HL-60 (cell line): ENCODE measurements at regions not wholly inside any gene's neighbourhood (a gene's known extent, or its start where the extent isn't known, plus 50 kb on each side); places are given as distances from the start of the nearest gene placed in this dataset.

ENCODE experiments used
- DNase-seq, 2 experiments: peaks; one replicate each; pipeline ENCODE4 v3.0.0-alpha.2; 2010 to 2020; ENCODE audit warnings: low read depth in 1 of 2, low spot score in 1 of 2
- H3K27ac ChIP-seq: fragments of 250-450 bp; sonication (Bioruptor Pico); replicated peaks from 2 replicates; pipeline ENCODE4 v1.5.1; 2020; ENCODE audit warnings: mild to moderate bottlenecking, moderate library complexity
- H3K27me3 ChIP-seq: fragments of 250-450 bp; sonication (Bioruptor Pico); 2 replicates; pipeline ENCODE4 v1.5.1; 2021; ENCODE audit warnings: mild to moderate bottlenecking, moderate library complexity; ENCODE audit not compliant: insufficient read depth, poor library complexity, severe bottlenecking
- H3K4me3 ChIP-seq: replicated peaks from 2 replicates; pipeline ENCODE4 v1.5.1; 2011; ENCODE audit warnings: mild to moderate bottlenecking, control low read depth, low read length; ENCODE audit not compliant: insufficient read depth
- GABPA ChIP-seq: IDR thresholded peaks from 2 replicates; pipeline ENCODE4 v1.6.1; 2012; ENCODE audit warnings: low read depth
- POLR2AphosphoS5 ChIP-seq: IDR thresholded peaks from 2 replicates; pipeline ENCODE4 v1.6.1; 2012; ENCODE audit warnings: low read depth
- SPI1 ChIP-seq: IDR thresholded peaks from 2 replicates; pipeline ENCODE4 v1.6.1; 2012; ENCODE audit warnings: low read depth, mild to moderate bottlenecking, borderline replicate concordance
- TF ChIP-seq, protein P1 (sequence below): IDR thresholded peaks from 2 replicates; pipeline ENCODE4 v1.6.1; 2012; ENCODE audit warnings: low read depth; ENCODE audit not compliant: insufficient replicate concordance
- TF ChIP-seq, protein P2 (sequence below): IDR thresholded peaks from one replicate; pipeline ENCODE4 v1.5.1; 2011; ENCODE audit warnings: low read length, control low read depth, inconsistent platforms; ENCODE audit not compliant: insufficient read depth

DNA sequence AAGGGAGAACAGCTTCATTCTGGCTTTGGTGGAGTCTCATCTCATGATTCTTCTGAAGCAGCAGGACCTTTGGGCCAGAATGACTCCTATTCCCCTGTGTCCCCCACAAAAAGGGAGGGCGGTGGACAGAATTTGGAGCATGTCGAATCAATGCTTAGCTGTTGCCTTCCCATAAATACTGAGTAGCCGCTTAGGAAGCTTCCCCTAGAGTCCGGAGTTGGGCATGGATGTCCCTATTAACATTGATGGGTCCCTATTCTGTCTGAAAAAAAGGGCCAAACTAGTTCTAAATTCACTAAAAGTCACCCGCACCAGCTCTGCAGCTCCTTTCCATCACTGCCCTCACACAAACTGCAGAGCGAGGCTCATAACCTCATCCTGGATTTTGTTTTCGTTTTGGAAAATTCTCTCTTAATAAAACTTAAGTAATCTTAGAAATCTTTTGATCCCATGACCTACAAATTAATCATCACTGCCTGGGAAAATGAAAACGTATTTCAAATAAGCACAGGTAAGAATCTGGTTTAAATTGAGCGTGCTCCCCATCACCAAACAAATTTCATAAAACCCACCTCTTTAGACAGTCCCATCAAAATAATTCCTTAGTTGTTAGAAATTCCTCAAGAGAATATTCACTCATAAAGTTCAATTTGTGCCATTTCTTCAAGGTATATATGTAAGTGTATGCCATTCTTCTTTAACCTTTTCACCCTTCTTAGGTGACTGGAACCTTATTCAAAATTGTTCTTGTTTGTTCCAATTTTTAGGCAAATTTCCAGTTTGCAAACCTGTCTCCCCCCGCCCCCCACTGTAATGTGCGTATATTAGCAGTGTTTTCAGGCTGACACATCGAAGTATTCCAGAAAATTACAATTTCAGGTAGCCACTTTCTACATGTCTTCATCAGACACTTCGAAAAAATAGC, 53.3 kb upstream of the NKAP start:
- DNase-seq, result no peak

DNA sequence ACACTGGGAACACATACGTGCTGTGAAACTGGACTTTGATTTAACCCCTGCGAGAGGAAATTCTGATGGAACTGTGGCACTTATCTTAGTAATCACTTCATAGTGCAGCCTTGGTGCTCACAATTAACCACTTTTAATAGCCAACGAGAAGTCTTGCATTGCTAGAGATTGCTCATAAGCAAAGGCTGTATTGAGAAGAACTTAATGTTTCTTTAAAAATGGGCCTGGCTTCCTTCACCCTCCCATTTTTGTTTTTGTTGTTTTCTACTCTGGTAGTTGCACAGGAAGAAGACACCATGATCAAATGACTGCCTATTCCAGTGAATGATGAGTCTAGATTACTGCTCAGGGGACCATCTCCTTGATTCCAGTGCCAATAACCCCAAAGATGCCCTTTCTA, 52.5 kb upstream of the NKAP start:
- H3K27me3 ChIP-seq, result peaks cover 55% of the 10 kb centered on the region
- H3K4me3 ChIP-seq, result no peak overlapping the region
- TF ChIP-seq SPI1 (no peak), GABPA (no peak), POLR2AphosphoS5 (no peak)
- TF ChIP-seq, protein P1, sequence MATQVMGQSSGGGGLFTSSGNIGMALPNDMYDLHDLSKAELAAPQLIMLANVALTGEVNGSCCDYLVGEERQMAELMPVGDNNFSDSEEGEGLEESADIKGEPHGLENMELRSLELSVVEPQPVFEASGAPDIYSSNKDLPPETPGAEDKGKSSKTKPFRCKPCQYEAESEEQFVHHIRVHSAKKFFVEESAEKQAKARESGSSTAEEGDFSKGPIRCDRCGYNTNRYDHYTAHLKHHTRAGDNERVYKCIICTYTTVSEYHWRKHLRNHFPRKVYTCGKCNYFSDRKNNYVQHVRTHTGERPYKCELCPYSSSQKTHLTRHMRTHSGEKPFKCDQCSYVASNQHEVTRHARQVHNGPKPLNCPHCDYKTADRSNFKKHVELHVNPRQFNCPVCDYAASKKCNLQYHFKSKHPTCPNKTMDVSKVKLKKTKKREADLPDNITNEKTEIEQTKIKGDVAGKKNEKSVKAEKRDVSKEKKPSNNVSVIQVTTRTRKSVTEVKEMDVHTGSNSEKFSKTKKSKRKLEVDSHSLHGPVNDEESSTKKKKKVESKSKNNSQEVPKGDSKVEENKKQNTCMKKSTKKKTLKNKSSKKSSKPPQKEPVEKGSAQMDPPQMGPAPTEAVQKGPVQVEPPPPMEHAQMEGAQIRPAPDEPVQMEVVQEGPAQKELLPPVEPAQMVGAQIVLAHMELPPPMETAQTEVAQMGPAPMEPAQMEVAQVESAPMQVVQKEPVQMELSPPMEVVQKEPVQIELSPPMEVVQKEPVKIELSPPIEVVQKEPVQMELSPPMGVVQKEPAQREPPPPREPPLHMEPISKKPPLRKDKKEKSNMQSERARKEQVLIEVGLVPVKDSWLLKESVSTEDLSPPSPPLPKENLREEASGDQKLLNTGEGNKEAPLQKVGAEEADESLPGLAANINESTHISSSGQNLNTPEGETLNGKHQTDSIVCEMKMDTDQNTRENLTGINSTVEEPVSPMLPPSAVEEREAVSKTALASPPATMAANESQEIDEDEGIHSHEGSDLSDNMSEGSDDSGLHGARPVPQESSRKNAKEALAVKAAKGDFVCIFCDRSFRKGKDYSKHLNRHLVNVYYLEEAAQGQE, result no peak
- TF ChIP-seq, protein P2, sequence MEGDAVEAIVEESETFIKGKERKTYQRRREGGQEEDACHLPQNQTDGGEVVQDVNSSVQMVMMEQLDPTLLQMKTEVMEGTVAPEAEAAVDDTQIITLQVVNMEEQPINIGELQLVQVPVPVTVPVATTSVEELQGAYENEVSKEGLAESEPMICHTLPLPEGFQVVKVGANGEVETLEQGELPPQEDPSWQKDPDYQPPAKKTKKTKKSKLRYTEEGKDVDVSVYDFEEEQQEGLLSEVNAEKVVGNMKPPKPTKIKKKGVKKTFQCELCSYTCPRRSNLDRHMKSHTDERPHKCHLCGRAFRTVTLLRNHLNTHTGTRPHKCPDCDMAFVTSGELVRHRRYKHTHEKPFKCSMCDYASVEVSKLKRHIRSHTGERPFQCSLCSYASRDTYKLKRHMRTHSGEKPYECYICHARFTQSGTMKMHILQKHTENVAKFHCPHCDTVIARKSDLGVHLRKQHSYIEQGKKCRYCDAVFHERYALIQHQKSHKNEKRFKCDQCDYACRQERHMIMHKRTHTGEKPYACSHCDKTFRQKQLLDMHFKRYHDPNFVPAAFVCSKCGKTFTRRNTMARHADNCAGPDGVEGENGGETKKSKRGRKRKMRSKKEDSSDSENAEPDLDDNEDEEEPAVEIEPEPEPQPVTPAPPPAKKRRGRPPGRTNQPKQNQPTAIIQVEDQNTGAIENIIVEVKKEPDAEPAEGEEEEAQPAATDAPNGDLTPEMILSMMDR, result no peak
- no peak overlapping the region for H3K27ac ChIP-seq
- no peak for DNase-seq

More for the DNA sequence above, 53.3 kb upstream of the NKAP start:
- H3K4me3 ChIP-seq, result no peak overlapping the region
- H3K27ac ChIP-seq, result no peak overlapping the region
- peaks cover 53% of the 10 kb centered on the region for H3K27me3 ChIP-seq
- TF ChIP-seq, protein P2, result no peak
- TF ChIP-seq SPI1 (no peak), GABPA (no peak), POLR2AphosphoS5 (no peak)
- TF ChIP-seq, protein P1, result no peak
